HG03442 (cell line): ENCODE measurements at regions not wholly inside any gene's neighbourhood (a gene's known extent, or its start where the extent isn't known, plus 50 kb on each side); places are given as distances from the start of the nearest gene placed in this dataset.

Experiments used
- ATAC-seq: cut with Tn5 transposase; IDR thresholded peaks from one replicate; pipeline ENCODE4 v1.9.1; 2021; ENCODE audit warnings: mild to moderate bottlenecking, moderate library complexity; ENCODE audit not compliant: unreplicated experiment

DNA sequence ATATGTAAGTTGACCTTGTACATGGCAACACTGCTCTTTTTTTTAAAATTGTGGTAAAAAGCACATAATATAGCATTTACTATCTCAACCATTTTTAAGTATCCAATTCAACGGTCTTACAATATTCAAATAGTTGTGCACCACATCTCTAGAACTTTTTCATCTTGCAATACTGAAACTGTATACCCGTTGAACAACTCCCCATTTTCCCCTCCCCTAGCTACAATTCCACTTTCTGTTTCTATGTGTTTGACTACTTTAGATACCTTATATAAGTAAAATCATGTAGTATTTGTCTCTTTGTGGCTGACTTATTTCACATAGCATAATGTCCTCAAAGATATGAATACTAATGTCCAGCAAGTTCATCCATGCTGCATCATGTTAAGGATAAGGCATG, 452.1 kb downstream of the TXNL1 start:
- no peak for ATAC-seq

DNA sequence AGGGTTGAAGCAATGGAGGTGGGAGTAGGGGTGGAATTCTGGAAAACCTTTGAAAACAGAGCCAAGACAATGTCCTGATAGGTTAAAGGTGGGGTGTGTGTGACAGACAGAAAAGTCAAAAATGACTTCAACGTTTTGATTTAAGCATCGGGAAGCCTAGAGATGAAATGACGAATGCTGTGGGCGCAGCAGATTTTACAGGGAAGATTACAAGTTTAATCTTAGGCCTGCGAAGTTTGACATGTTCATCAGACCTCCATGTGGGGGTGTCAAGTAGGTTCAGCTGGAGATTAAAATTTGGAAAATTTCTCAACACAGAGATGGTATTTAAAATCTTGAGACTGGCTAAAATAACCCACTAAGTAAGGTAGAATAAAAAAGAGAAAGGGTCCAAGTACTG, 453.3 kb downstream of the TXNL1 start:
- ATAC-seq: no peak

DNA sequence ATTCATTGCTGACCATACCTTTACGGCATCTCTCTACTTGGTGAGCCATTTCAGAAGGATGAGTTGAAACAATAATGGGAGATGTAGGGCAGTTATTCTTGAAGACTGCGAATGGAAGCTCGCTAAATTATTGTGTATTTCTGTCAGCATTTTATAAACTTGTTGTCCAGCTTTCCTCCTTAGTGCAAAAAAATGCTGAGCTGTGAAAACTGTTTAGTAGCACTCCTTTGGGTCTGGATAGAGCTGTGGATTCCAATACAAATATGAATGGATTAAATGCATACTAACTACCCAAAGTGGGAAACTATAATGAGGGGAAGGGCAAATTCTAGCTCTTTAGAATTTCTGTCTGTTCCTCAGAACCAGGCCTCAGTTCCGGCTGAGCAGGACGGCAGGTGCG, 461.6 kb downstream of the TXNL1 start:
- ATAC-seq: no peak

DNA sequence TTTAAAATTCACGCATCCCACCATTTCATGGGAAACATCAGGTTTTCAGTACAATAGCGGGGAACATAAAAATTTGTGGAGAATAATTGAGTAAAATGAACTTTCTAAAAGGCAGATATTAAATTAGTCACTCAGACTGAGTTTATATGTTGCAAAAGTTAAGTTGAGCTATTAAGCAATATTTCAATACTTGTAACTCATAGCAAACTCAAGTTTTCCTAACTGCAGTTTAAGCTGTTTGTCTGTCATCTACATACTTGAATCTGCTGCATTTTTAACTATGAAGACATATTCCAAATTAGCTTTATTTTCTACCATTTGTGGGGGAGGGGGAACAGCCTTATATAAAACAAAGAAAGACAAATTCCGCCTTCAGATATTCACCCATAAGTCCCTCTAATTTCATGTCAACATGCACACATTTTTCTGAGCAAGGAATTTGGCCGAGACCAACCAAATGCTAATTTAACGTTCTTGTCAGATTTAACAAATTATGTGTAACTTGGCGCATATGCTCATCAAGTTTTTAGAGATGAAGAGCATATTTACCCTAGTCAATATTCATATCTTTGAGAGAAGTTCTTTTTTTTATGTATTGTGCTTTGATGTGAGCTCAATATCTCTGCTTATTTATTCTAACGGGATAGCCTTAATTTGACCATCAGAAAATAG, 462.9 kb downstream of the TXNL1 start:
- no peak for ATAC-seq

DNA sequence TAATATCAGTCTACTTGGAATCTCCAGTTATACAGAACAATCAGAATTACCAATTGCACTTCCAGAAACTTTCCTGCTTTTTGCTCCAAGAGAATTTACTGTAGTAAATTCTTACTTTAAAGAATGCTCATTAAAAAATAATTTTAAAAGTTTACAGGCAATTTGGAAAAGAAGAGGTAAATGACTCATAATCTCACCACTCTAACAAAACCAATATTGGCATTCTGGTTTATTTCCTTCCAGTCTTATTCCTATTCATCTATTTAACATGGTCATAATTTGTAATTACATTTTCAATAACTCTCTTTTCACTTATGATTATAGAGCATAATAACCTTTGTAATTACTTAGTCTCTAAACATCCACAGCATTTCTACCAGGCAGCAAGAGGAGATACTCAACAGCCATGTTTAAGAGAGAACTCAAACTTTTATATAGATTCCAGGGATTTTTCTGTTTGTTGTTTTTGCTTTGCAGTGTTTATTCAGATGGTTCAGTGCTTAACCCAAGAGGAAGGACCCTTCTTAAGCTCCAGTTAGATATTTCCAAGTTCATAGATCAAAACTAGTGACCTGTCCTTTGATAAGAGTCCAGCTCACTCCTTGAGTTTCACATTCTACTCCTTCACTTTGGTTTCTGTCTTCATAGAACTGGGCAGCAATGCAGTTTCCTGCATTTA, 464.7 kb downstream of the TXNL1 start:
- ATAC-seq: no peak

DNA sequence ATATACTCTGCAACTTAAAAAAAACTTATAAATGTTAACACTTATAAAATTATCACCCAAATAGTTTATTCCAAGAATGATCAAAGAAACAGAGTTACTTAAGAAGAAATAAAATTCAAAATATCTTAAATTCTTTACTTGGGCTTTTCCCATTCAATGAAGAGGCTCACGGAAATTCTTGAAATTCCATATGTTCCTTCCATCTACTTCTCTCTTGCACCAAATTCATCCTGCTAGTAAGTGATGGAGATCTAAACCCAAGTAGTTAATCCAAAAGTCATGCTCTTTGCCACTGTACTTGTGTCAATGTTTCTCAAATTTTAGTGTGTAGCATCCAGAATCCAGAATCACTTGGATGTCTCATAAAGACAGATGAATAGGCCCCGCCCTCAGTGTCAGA, 465.9 kb downstream of the TXNL1 start:
- no peak for ATAC-seq

DNA sequence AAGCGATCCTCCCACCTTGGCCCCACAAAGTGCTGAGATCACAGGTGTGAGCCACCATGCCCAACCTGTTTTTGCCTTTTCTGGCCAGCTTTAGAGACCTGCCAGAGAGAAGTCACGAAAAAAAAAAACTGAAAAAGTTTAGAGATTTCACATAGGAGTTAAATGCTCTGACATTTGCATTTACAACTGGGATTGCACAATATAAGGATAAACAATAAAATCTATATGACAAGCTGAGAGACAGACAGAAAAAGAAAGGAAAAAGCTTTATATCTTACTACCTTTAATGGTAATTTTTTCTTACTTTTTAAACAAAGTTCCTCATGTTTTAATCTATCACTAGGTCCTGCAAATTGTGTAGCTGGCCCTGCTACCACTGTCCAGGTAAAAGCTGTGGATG, 466.5 kb downstream of the TXNL1 start:
- ATAC-seq: no peak

DNA sequence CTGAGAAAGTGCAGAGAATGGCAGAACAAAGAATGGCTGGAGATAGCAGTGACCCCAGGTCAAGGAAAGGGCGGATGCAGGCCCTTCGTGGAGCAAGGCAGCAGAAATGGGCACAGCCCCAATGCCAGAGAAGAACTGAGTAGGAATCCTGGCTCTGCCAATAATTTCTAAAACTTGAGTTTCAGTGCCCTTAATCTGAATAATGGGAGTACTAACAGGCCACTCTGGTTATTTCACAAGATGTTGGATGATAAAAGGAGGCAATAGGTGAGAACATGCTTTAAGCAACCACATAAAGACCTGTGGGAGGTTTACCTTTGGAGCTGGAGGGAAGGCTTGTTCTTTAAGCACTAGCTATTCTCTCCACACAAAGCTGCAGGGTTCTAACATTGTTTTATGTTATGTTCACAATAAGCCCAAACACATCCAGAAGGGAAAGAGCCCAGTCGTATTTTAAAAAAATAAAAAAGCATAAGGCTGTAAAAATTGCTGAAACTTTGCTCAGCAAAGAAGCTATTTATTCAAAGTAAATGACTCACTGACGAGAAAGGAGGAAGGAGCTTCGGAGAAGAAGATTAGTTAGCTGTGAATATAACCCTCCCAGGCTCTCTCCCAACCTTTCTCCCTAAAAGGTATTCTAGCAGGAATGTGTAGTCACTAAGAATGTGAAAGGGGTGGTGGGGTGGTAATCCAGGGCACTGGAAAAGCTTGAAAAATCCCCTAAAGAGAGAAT, 470.2 kb downstream of the TXNL1 start:
- no peak for ATAC-seq

DNA sequence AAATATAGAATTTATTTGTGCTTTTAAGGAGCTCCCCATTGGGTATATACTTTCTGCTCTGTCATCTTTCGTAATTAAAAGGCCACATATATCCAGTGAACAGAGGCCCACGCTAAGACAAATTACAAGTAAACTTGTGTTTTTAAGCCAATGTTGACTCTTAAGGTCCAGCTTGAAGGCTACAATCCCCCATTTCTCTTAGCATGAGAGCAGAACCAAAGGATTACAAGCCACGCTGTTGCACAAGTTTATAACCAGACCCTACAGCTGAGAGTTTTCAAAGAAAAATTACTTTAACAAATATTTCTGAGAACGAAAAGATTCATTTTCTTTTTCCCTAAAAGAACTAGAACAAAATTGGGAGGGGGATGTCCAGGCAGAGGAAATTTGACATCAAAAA, 471.0 kb downstream of the TXNL1 start:
- no peak for ATAC-seq

DNA sequence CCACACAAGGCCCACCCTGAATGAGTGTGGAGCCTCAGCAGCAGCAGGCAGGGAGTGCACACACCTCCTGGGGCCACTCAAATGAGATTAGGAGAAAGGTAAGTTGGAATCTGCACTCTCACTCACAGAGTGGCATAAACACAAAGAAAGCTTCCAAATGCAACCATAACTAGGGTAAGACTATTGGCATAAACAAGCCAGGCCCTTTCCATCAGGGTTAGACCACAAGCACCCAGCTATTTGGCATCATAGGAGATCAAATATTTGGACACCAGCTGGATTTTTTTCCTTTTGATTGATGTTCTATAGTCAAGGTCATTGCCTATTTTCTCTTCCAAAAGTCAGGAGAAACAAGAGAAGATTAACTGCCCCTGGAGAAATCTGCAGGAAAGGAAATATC, 471.5 kb downstream of the TXNL1 start:
- no peak for ATAC-seq

DNA sequence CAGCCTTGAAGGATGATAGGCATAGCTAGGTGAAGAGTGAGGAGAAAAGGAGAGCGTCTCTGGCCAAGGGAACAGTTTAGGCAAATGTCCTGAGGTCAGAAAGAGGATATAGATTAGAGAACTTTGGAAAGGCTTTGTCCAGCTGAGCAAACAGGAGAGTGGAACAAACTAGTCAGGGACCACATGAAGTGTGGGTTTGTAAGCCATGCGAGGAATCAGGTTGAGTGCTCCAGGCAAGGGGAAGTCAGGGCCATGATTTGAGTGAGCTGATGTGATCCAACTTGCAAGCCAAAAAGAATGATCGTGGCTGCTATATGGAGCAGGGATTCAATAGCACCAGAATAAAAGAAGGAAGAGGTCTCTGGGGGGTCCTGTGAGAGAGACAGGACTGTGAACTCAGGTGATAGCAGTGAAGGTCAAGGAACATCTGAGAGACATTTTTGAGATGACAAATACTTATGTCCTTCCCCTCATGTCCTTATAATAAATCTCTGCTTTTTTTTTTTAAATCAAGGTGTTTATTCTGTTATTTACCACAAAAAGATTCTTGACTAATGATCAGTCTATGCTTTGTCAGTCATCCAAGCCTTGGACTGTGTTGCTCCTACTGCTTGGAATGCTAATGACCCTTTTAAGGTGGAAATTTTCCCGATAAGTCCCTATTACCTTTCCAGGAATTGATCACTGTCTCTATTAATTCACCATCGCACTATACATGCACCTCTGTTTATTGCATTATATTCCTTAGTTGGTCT, 472.6 kb downstream of the TXNL1 start:
- no peak for ATAC-seq

DNA sequence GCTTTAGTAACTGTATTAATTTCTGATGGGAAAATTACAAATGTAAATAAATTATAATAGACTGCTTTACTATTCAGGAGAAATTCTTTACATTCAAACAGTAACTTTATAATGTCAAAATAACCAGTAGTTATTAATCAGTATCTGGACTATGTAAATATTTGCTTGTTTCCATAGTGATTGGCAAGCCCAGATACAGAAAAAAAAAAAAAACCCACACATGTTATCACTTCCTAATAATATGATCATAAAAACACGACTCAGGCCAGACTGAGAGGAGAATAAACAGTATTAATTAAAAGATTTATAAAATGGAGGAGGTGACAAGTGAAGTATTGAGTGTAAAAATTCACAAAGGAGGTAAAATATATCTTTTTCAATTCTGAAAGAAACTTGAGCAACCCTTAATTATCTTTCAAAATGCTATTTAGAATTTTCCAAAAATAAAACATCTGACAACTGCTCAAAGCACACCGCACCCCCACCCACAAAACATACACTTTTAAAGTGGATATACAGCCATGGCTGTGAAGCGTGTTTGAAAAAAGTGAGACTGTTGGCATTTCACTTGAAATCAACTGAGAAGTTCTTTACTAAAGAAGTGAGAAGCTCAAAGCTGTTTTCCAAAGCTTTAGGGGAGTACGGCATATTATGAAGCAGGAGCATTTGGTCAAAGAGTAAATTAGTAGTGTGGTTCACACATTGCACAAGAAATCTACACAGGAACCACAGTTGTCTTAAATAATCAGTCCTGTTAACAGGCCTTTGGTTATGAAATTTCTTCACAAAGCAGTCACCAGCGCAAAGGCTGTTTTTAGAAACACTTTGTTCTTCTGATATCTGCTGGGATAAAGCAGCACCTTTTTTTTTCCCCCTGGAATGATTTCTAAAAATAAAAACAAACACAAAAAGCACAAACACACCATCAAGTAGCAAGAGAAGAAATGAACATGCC, 475.8 kb downstream of the TXNL1 start:
- no peak for ATAC-seq

DNA sequence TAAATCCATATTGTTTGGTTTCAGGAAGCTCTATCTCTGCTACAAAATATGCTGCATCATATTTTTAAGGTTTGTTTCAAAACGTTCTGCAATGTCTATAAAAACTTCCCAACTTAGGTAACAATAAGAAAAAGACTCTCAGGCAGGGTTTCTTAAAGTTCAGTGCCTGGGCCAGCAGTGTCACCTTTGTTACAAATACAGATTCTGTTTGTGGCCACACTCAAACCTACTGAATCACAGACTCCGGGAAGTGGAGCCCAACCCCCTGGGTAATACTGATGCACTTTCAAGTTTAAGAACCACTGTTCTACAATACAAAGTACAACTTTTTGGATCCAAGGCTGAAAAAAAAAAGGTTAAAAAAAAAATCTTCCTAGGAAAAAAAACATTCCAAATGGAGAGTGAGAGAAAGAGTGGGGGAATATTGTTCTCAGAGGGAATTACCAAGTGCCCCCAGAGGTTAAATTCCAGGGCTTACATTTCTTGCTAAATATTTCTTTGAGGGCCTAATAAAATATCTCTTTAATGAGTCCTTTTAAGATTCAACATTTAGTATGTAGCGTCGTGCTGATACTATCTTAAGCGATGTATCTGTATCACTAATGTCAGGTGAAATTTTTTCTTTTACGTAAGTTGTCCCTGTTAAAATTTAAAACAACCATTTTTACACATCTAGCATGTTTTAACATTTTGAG, 476.7 kb downstream of the TXNL1 start:
- no peak for ATAC-seq

DNA sequence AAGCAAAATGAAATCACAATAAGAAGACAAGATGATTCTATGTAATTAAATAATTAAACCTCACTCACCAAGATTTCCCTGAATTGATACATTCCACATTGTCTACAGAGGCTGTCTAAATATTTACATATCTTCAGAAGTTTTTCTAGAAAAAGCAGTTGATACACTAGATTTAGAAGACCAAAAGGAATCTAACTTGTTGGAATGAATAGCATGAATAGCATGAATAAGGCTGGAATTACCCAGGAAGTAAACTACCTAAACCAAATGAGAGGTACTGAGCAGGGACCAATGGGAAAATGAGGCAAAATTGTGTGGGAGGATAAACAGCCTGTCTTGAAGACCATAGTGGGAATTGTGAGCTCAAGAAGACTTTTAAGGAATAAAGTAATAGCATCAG, 479.7 kb downstream of the TXNL1 start:
- ATAC-seq: no peak

DNA sequence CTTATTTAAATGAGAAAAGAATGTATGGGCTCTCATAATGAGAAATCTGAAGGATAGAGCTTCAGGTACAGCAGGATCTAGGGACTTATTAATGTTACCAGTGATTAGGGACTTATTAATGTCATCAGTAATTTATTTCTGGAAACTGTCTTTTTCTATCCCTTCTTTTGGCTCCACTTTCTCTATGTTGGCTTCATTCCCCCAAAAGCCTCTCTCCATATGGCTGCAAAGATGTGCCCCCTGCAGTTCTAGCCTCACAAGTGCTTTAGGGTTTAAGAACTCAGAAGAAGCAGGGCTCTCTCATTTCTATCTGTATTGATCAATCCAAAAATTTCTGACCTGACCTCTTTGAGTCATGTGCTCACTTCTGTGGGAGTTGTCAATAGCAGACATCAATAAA, 480.9 kb downstream of the TXNL1 start:
- ATAC-seq: no peak

DNA sequence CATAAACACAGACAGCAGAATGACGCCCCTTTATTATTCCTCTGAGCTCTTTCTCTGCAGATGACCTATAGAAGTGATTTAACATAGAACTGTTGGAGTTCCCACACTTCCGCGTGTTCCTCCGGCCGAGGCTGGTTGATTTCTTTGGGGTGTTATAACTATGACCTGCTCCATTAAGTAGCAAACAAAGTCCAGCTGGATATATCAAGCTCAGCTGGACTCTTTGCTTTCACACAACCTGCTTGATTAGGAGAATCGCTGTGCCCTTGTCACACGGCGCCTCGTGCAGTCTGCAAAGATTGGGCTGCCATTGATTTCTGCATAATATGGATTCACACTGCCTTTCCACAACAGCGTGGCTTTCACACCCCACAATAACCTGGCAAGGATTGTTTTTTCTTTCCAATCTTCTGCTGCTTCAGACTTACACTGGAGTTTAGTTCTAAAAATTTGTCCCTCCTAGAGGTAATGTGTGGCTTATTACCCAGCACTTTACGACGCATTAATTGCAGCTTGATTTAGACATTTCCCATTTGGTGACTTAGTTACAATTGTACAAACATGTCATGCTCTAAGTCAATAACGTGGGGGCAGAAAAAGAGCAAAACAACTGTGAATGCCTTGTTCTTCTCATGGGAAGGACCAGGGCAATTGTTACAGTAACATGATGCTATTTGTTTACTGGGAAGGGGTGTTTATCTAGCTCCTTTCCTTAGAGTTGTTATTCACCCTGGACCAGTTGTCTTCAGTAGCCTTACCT, 485.7 kb downstream of the TXNL1 start:
- no peak for ATAC-seq

DNA sequence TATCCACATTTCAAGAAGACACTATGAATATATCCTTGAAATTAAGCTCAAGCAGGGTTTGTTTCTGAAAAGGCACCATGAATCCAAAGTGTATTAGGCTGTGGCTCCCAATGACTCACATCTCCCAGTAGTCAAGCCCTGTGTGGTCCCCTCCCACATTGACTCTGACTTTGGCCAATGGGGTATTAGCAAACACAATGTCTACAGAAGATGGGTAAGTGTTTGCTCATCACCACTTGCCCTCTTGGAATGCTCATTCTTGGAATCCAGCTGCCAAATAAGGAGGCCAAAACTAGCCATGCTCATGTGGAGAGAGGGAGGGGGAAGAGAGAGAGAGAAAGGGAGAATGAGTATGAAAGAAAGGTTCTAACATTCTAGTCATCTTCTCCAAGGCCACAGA, 490.0 kb downstream of the TXNL1 start:
- no peak for ATAC-seq

DNA sequence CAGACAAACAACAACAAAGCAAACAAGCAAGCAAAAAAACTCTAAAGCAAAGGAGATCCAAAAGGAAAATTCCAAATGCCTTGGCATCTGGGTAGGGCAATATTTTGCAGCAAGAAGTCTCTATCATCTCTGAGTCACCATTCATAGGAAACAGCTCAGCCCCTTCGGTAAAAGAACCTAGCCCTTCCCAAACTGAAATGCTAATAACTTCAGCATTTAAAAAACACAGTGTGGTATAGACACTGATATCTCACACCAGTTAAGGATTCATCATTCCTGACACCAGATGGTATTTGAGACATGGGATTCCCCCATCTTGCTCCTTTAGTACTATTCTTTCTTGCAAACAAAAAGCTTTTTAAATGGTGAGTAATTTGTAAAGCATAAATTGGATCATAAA, 491.8 kb downstream of the TXNL1 start:
- no peak for ATAC-seq

DNA sequence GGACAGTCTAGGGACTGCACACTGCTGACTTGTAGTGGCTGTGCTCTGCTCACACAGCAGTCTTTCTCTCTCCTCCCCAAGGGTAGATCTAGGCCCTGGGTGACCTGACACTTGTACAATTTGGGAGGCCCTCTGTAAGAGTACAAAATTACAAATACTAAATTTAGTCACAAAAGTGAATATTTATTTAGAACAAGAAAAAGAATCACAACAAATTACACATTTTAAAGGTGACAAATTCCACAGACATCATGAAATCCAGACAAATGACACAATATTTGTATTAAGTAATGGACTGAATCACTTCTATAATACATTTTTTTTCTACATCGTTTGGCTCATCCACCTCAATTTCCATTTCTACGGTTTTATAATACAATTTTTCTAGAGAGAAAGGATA, 496.4 kb downstream of the TXNL1 start:
- ATAC-seq: no peak
